ENCODE measurements at regions not wholly inside any gene's neighbourhood (a gene's known extent, or its start where the extent isn't known, plus 50 kb on each side); places are given as distances from the start of the nearest gene placed in this dataset.

- TF ChIP-seq CTCF (IDR thresholded peaks at IDR 0.05) (no peak), POLR2AphosphoS5 (IDR thresholded peaks at IDR 0.05) (no peak)
Measured at GRCh38 chr16:82412770-82413169, 214.0 kb upstream of the CDH13 start.

Measured in prostate gland (tissue), 2 donors.